GM19455 (cell line): ENCODE measurements at regions not wholly inside any gene's neighbourhood (a gene's known extent, or its start where the extent isn't known, plus 50 kb on each side); places are given as distances from the start of the nearest gene placed in this dataset.

ENCODE experiments used
- ATAC-seq: cut with Tn5 transposase; IDR thresholded peaks from one replicate; pipeline ENCODE4 v1.9.1; 2021; ENCODE audit not compliant: unreplicated experiment

GRCh38 chr1:229102741-229103391 is 168.0 kb upstream of the RAB4A start:
- no peak for ATAC-seq

- no peak for ATAC-seq
Measured at GRCh38 chr1:229104654-229105053, 166.3 kb upstream of the RAB4A start.

DNA sequence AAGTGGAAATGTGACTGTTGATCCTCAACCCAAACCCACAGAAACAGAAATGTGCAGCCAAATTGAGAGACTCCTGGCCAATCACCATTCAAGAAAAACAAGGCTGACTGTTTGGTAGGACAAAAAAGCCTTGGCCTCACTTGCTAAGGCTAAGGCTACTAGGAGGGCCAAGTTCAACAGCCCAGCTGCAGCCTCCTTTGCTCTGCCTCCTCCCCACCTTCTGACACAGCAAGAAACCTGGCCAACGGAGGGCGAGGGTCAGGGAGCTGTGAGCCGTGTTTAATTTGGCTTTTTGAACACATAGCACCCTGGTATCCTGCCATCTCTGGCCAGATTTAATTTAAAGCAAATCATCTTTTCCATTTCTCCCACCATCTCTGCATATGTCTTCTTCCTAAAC is 165.8 kb upstream of the RAB4A start:
- ATAC-seq = no peak

DNA sequence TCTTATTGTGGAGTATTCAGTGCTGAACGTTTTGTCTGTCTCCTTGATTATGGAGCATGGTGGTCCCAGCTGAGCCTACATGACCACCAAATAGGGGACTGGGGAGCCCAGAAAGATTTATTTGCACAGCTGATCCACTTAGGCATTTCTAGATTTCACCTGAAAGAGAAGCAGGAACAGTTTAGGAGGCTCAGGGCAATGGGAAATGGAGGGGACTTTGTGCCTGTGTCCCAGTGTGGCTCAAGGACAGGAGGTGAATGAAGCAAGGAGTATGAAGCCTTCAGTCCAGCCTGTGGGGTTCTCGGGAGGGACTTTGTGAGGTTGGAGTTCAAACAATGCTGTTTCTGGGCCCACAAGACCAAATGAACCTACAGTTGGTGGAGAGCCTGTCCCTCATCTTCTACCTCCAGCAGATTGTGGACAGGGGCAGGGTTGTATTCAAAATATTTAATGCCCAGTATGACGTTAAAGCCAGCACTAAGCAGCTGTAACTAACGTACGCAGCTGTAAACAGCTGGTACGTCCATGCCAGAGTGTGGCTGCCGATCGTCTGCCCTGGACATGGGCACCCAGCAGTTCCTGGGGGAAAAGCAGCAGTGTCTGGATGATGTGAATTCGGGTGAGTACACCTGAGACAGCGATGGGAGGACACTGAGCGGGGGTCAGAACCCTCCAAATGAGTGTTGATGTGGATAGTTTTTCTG is 164.9 kb upstream of the RAB4A start:
- no peak for ATAC-seq

DNA sequence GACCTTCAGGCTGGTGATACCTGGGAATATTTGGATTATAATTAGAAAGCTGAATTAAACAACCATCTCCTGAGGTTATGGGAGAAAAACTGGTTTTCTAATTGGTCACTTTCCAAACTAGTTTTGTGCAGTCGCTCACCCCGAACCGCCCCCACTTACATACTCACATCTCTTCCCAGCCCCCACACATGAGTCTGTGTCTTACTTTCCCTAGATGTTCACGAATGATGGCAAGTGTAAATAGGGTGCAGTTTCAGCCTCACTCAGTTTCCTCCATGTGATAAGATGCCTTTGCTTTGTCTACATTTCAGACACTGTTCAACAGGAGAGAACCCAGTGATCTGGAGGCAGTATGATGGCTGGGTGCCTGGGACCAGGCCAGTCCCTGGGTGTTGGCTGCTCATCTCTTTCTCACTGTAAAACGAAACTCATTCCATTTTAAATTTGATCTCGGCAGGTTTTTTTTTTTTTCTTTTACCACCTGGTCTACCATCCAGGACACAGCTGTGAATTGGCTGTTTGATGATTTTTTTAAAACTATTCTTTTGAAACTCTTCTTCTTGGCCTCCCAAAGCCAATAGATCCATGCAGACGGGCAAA is 164.3 kb upstream of the RAB4A start:
- no peak for ATAC-seq

DNA sequence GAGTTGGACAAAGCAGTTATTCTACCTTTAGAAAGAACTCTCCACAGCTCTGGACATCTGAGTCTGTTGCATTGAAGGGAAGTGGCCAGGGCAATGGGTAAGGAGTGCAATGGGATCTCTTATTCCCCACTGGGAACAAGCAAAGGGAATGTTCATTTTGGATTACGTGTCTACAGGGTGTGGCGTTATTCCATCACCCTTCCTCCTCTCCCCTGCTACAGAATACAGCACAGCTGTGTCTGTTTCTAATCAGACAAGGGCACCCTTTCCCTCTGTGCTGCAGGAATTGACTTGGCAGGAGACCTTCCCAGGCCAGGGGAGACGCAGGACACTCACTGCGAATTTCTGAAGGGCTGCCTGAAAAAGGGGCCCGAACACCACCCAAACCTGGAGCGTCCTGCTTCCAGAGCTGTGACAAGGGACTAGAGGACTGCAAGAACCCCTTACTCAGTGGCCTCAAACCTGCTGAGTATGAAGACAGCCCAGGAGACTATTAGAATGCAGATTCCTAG is 163.6 kb upstream of the RAB4A start:
- ATAC-seq = no peak

DNA sequence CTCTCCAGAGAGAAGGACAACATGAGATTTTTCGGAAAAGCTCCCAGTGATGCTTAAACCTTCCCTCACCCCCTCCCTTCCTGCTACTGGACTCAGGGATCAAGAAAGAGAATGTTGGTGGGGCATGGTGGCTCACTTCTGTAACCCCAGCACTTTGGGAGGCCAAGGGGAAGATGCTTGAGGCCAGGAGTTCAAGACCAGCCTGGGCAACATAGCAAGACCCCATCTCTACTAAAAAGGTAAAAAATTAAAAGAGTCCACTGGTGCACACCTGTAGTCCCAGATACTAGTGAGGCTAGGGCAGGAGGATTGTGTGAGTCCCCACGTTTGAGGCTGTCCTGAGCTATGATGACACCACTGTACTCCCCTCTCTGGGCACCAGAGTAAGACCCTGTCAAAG is 162.9 kb upstream of the RAB4A start:
- ATAC-seq = no peak

DNA sequence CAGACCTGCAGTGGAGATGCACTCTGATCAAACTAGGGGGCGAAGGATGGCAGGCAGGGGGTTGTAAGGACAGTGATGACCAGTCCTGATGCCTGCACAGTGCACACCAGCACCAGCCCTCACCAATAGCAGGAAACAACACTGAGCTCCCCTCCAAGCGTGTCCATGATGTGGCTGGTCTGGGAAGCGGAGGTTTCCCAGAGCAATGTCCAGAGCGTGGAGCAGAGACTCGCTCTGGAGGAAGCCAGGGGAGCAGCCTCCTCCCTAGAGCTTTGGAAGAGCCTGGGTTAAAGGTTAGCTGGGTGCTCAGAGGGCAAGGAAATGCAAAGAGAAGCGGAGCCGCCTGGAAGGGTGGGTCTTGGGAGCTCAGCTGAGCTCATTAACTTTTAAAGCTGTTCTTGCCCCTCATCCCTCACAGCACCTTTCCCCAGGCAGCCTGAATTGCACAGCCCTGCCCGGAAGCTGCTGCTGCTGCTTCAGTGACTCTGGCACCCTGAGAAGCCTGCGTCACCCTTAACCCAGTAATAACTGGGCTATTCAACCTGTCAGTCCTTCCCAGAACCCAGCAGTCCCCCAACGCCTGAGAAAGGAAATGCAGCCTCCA is 162.2 kb upstream of the RAB4A start:
- no peak for ATAC-seq

DNA sequence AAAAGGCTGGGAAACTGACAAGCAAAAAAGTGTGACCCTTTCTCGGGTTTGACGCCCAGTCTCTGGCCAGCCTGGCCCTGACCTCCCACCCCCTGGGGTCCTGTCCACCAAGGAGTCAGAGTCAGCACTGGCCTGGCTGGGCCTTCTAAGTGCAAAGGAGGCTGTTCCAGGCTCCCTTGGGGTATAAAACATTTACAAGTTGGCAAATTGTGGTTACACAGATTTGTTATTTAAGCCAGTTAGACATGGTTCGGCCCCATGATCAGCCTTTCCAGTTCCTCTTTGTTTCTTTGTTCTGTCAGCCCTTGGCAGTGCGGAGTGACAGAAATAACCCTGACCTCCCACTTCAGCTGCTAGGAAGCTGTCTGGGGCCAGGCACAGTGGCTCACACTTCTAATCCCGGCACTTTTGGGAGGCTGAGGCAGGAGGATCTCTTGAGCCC is 161.6 kb upstream of the RAB4A start:
- ATAC-seq = no peak

GRCh38 chr1:229110986-229111385 is 159.9 kb upstream of the RAB4A start:
- ATAC-seq = no peak

DNA sequence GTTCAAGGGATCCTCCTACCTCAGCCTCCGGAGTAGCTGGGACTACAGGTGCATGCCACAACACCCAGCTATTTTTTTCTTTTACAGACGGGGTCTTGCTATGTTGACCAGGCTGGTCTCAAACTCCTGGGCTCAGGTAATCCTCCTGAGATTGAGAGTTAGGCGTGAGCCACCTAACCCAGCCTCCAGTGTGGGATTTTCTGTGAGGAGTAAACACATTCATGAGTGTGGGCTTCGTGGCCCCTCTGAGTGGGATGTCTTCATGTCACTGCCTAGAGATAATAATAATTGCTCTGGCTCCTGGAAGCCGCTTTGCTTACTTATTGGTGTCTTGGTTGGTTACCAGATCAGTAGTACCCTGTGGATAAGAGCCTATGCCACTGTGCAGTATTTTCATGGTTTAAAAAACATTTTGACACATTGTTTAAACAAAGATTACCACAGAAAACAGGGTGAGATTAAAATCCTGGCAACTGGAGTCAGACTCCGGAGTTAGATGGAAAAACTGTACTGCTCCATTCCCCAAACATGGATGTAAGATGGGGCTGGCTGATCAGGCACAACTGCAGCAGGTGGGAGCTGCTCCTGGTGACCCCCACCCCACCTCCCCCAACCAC is 159.1 kb upstream of the RAB4A start:
- ATAC-seq = no peak

- no peak for ATAC-seq
Measured at GRCh38 chr1:229112832-229113548, 157.9 kb upstream of the RAB4A start.

DNA sequence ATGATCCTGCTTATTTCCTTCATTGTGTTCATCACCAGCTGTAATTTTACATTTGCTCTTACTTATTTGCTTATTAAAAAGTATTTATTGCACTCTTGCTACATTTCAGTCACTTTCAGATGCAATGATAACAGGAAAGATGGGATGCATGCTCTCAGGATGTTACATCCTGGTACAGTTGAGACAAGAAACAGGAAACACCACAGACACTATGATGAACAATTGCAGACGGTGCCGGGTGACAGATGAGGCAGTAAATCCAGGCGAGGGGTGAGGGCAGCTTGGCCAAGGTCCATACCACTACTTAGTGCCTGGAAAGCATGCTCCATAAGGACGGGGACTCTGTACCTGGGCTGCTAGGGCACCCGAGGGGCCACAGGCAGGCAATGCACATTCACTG is 156.6 kb upstream of the RAB4A start:
- no peak for ATAC-seq

GRCh38 chr1:229114850-229115365 is 156.0 kb upstream of the RAB4A start:
- no peak for ATAC-seq

DNA sequence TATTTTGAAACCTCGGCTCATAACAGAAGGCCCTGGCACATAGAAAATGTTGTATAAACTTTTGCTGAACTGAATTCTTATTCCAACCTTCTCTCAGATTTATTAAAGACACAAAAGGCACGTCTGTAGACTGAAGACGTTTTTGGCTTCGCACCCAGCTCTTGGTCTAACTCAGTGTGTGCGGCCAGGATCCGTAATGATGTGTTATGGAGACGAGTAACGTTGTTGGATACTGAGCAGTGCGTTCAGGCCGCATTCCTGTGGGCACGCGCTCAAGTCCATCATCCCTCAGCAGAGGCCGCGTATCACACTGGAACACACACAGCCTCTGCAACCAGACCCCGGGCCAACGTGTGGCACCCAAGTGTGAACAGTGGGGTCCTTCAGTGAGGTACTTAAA is 154.8 kb upstream of the RAB4A start:
- no peak for ATAC-seq

- no peak for ATAC-seq
Measured at GRCh38 chr1:229117664-229118300, 153.1 kb upstream of the RAB4A start.

- no peak for ATAC-seq
Measured at GRCh38 chr1:229118477-229119061, 152.3 kb upstream of the RAB4A start.

DNA sequence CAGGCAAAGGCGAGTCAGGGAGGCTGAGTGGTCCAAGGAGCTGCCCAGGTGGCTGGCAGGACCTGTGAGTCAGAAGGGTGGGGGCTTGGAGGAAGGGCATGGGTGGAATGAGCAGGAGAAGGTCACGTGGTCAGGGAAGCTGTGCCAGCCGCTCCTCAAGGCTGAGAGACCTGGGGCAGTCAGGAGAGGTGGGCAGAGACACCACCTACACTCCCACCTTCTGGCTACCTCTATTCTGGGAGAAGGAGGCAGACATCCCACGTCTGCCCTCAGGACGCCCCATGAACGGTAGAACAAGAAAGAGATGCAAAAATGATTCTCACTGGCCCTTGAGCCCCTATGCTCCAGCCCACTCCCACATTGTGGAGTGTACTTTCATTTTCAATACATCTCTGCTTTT is 151.8 kb upstream of the RAB4A start:
- no peak for ATAC-seq

GRCh38 chr1:229119876-229120275 is 151.0 kb upstream of the RAB4A start:
- no peak for ATAC-seq
